H9 (cell line): ENCODE measurements at regions not wholly inside any gene's neighbourhood (a gene's known extent, or its start where the extent isn't known, plus 50 kb on each side); places are given as distances from the start of the nearest gene placed in this dataset.

Experiments used
- DNase-seq: peaks from one replicate; pipeline ENCODE4 v3.0.0-alpha.2; 2017
- H2AFZ ChIP-seq: one replicate; pipeline ENCODE4 v1.6.1; 2013; ENCODE audit warnings: mild to moderate bottlenecking, low read length, control low read depth, moderate library complexity
- H2AK5ac ChIP-seq: 2 replicates; pipeline ENCODE4 v1.6.1; 2013; ENCODE audit warnings: low read length, control low read depth, mixed read lengths; ENCODE audit not compliant: insufficient read length
- H2BK120ac ChIP-seq: one replicate; pipeline ENCODE4 v1.6.1; 2013; ENCODE audit warnings: low read depth, mild to moderate bottlenecking, low read length, control low read depth, inconsistent platforms; ENCODE audit not compliant: poor library complexity, severe bottlenecking
- H2BK12ac ChIP-seq: 2 replicates; pipeline ENCODE4 v1.6.1; 2013; ENCODE audit warnings: low read length, control low read depth, mixed read lengths, low read depth; ENCODE audit not compliant: insufficient read length
- H2BK15ac ChIP-seq: 2 replicates; pipeline ENCODE4 v1.6.1; 2013; ENCODE audit warnings: low read depth, low read length, control low read depth
- H2BK20ac ChIP-seq: one replicate; pipeline ENCODE4 v1.6.1; 2013; ENCODE audit warnings: low read depth, mild to moderate bottlenecking, low read length, control low read depth, inconsistent platforms; ENCODE audit not compliant: poor library complexity, severe bottlenecking
- H2BK5ac ChIP-seq: 2 replicates; pipeline ENCODE4 v1.6.1; 2013; ENCODE audit warnings: low read length, control low read depth, mixed read lengths; ENCODE audit not compliant: insufficient read length
- H3K14ac ChIP-seq: 2 replicates; pipeline ENCODE4 v1.6.1; 2013; ENCODE audit warnings: low read length, control low read depth; ENCODE audit not compliant: insufficient read depth
- H3K18ac ChIP-seq: 2 replicates; pipeline ENCODE4 v1.6.1; 2013; ENCODE audit warnings: low read depth, mild to moderate bottlenecking, mixed read lengths, low read length, control low read depth; ENCODE audit not compliant: insufficient read length
- H3K23ac ChIP-seq: 2 replicates; pipeline ENCODE4 v1.6.1; 2013; ENCODE audit warnings: low read length, control low read depth, mixed read lengths, low read depth; ENCODE audit not compliant: insufficient read length
- H3K23me2 ChIP-seq: 2 replicates; pipeline ENCODE4 v1.6.1; 2013; ENCODE audit warnings: low read depth, mild to moderate bottlenecking, mixed read lengths, low read length, control low read depth; ENCODE audit not compliant: insufficient read length, poor library complexity, severe bottlenecking
- H3K27ac ChIP-seq: 2 replicates; pipeline ENCODE4 v1.5.1; 2013; ENCODE audit warnings: low read length, control low read depth, mixed read lengths, low read depth; ENCODE audit not compliant: insufficient read length
- H3K27me3 ChIP-seq: 2 replicates; pipeline ENCODE4 v1.6.1; 2013; ENCODE audit warnings: low read length, control low read depth, inconsistent platforms; ENCODE audit not compliant: insufficient read depth
- H3K4ac ChIP-seq: 2 replicates; pipeline ENCODE4 v1.6.1; 2013; ENCODE audit warnings: low read depth, mild to moderate bottlenecking, control low read depth, inconsistent platforms, low read length, moderate library complexity
- H3K4me1 ChIP-seq: 2 replicates; pipeline ENCODE4 v1.6.1; 2013; ENCODE audit warnings: low read length, control low read depth, inconsistent platforms; ENCODE audit not compliant: insufficient read depth
- H3K4me2 ChIP-seq: 2 replicates; pipeline ENCODE4 v1.6.1; 2013; ENCODE audit warnings: low read length, control low read depth, mixed read lengths; ENCODE audit not compliant: insufficient read length, insufficient read depth
- H3K56ac ChIP-seq: 2 replicates; pipeline ENCODE4 v1.6.1; 2013; ENCODE audit warnings: low read depth, mild to moderate bottlenecking, mixed read lengths, low read length, control low read depth; ENCODE audit not compliant: insufficient read length
- H3K79me1 ChIP-seq: 2 replicates; pipeline ENCODE4 v1.6.1; 2013; ENCODE audit warnings: low read depth, mild to moderate bottlenecking, moderate library complexity, low read length, control low read depth, inconsistent platforms; ENCODE audit not compliant: insufficient read depth, poor library complexity, severe bottlenecking
- H3K79me2 ChIP-seq: 2 replicates; pipeline ENCODE4 v1.6.1; 2013; ENCODE audit warnings: low read length, control low read depth, inconsistent platforms; ENCODE audit not compliant: insufficient read depth
- H3K9ac ChIP-seq: 2 replicates; pipeline ENCODE4 v1.6.1; 2013; ENCODE audit warnings: low read length, control low read depth, mixed read lengths; ENCODE audit not compliant: insufficient read length; ENCODE audit errors: extremely low read depth
- H3K9me3 ChIP-seq: one replicate; pipeline ENCODE4 v1.6.1; 2013; ENCODE audit warnings: low read depth, low read length, inconsistent platforms; ENCODE audit not compliant: control insufficient read depth
- H3T11ph ChIP-seq: one replicate; pipeline ENCODE4 v1.6.1; 2013; ENCODE audit warnings: mild to moderate bottlenecking, low read length, control low read depth, inconsistent platforms
- H4K20me1 ChIP-seq: one replicate; pipeline ENCODE4 v1.6.1; 2013; ENCODE audit not compliant: control insufficient read depth, insufficient read length, insufficient read depth
- H4K5ac ChIP-seq: 2 replicates; pipeline ENCODE4 v1.6.1; 2013; ENCODE audit warnings: low read depth, mild to moderate bottlenecking, mixed read lengths, low read length, control low read depth; ENCODE audit not compliant: insufficient read length
- H4K8ac ChIP-seq: replicated peaks from 2 replicates; pipeline ENCODE4 v1.6.1; 2013; ENCODE audit warnings: low read length, control low read depth, mixed read lengths, low read depth; ENCODE audit not compliant: insufficient read length
- H4K91ac ChIP-seq: 2 replicates; pipeline ENCODE4 v1.6.1; 2013; ENCODE audit warnings: low read depth, mild to moderate bottlenecking, moderate library complexity, mixed read lengths, low read length, control low read depth; ENCODE audit not compliant: insufficient read length
- H3K27ac Mint-ChIP-seq, 3 experiments: 2 replicates in 2 of 3; 3 replicates in 1 of 3; pipeline ENCODE4 v1.8.0; 2020 to 2021; ENCODE audit warnings: mixed read lengths in 3 of 3, mild to moderate bottlenecking in 1 of 3, moderate library complexity in 1 of 3
- H3K27me3 Mint-ChIP-seq: 2 replicates; pipeline ENCODE4 v1.8.0; 2021; ENCODE audit warnings: low read depth, mild to moderate bottlenecking, moderate library complexity, mixed read lengths
- H3K36me3 Mint-ChIP-seq, 3 experiments: 2 replicates in 2 of 3; 3 replicates in 1 of 3; pipeline ENCODE4 v1.8.0; 2020 to 2021; ENCODE audit warnings: low read depth in 3 of 3, mixed read lengths in 3 of 3; ENCODE audit not compliant: insufficient read depth in 1 of 3
- H3K4me1 Mint-ChIP-seq, 2 experiments: 2 replicates each; pipeline ENCODE4 v1.8.0; 2020; ENCODE audit warnings: mixed read lengths in 2 of 2
- H3K4me3 Mint-ChIP-seq, 2 experiments: 2 replicates in 1 of 2; 3 replicates in 1 of 2; pipeline ENCODE4 v1.8.0; 2020 to 2021; ENCODE audit warnings: mild to moderate bottlenecking in 2 of 2, mixed read lengths in 2 of 2, moderate library complexity in 1 of 2
- H3K9me3 Mint-ChIP-seq, 2 experiments: 2 replicates in 1 of 2; 3 replicates in 1 of 2; pipeline ENCODE4 v1.8.0; 2020; ENCODE audit warnings: mild to moderate bottlenecking in 2 of 2, mixed read lengths in 2 of 2, moderate library complexity in 1 of 2
- CTCF ChIP-seq: fragments of 200-600 bp; sonication (generic); conservative IDR thresholded peaks from 3 replicates; pipeline ENCODE4 v1.8.0; 2021; ENCODE audit warnings: antibody characterized with exemption, mild to moderate bottlenecking
- WGBS: extraction: QIAGEN DNeasy Blood & Tissue Kit; methylation state at CpG from one replicate; pipeline ENCODE4 v1.1.7; 2013; ENCODE audit warnings: missing lambda C conversion rate, low lambda C conversion rate, mixed read lengths; ENCODE audit not compliant: insufficient read length; ENCODE audit errors: extremely low coverage; 5-methylcytosine and 5-hydroxymethylcytosine counted together

GRCh38 chr1:221154932-221155331 lies 275.7 kb downstream of the HLX start:
- no peaks in the 10 kb centered on the region for H4K20me1 ChIP-seq
- H3K4ac ChIP-seq = no peak overlapping the region
- H4K5ac ChIP-seq = no peak overlapping the region
- H3K18ac ChIP-seq = no peak overlapping the region
- H2AFZ ChIP-seq = no peak overlapping the region
- no peak overlapping the region for H3K56ac ChIP-seq
- no peaks in the 10 kb centered on the region for H3K23me2 ChIP-seq
- H2BK12ac ChIP-seq = no peak overlapping the region
- no peak overlapping the region for H2BK120ac ChIP-seq
- no peak overlapping the region for H4K91ac ChIP-seq
- H3K14ac ChIP-seq = no peak overlapping the region
- no peaks in the 10 kb centered on the region for H3K27me3 ChIP-seq
- H3K4me2 ChIP-seq = no peak overlapping the region
- no peak overlapping the region for H3K9ac ChIP-seq
- Mint-ChIP-seq H3K4me1 (0 out of 4 replicates have a peak, but pooled peaks cover 0 to 3% of the 10 kb centered on the region in 2 experiments), H3K27me3 (no peaks in the 10 kb centered on the region), H3K36me3 (no peaks in the 10 kb centered on the region), H3K9me3 (peaks cover 2 to 4% of the 10 kb centered on the region in 2 experiments; a peak in 3 of 5 replicates), H3K4me3 (no peak overlapping the region), H3K27ac (no peak overlapping the region)
- no peaks in the 10 kb centered on the region for H3K4me1 ChIP-seq
- no peak overlapping the region for H4K8ac ChIP-seq
- no peak overlapping the region for H3K27ac ChIP-seq
- H3K79me2 ChIP-seq = no peaks in the 10 kb centered on the region
- H2BK5ac ChIP-seq = no peak overlapping the region
- TF ChIP-seq CTCF = no peak
- H3K79me1 ChIP-seq = no peaks in the 10 kb centered on the region
- H3K23ac ChIP-seq = no peak overlapping the region
- WGBS = no CpG with 5 or more reads among the region's 1 CpG
- no peak overlapping the region for H3T11ph ChIP-seq
- no peak overlapping the region for H2BK20ac ChIP-seq
- H3K9me3 ChIP-seq = no peaks in the 10 kb centered on the region
- H2BK15ac ChIP-seq = no peak overlapping the region
- no peak for DNase-seq
- H2AK5ac ChIP-seq = no peak overlapping the region
